ENCODE measurements at regions not wholly inside any gene's neighbourhood (a gene's known extent, or its start where the extent isn't known, plus 50 kb on each side); places are given as distances from the start of the nearest gene placed in this dataset.

DNA sequence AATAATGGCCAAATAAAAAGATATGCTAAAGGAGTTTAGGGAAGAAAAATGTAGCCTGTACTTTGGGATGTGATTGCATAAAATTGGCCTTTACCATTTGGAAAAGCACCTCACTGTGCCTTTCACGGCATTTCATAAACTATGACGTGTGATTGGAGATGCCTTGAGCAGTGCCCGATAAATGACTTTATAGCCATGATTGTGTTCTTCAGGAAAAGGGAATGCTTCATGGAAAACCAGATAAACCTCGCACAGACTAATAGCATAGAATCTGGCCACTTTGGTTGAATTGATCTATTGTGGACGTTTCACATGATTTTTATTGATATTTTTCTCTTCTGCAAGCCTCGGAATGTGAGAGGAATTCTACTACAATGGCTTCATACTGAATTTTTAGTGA, 502.0 kb upstream of the MKI67 start:
- no peak for DNase-seq

DNA sequence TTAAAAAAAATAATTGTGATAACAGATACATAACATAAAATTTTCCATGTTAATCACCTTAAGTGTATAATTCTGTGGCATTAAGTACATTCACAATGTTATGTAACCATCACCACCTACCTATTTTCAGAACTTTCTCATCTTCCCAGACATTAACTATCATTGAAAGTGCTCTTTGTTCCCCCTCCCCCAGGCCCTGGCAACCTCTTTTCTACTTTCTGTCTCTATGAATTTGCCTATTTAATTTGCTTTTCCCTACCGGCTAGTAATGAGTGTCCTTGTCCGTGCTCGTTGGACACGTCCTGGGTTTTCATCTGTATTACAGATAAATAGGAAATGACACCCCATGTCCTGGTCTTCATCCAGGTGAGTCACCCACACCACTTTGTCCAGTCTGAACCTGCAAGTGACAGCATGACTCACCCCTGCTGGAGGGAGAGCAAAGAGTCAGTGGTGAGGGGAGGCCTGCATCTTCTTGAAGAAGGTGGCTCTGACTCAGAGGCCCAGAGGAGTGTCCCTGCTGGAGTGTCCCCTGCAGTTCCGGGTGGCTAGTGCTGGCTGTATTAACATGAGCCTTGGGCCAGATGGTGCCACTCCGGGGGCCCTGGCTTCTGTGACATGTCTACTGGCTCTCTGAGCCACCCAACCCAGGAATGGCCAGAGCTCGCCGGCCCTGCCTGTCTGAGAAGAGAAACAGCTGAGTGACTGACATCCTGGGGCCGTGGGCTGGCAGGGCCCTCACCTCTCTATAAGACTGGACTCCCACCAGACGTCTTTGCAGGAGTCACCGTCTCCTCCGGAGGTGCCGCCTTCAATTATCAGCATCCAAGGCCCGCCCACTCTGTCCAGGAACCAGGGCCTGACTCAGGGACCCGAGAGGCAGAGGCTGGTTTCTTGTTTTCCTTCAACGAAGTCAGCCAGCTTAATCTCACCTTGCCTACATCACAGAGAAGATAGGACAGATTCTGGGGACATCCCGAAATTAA, 503.2 kb upstream of the MKI67 start:
- DNase-seq: no peak

DNA sequence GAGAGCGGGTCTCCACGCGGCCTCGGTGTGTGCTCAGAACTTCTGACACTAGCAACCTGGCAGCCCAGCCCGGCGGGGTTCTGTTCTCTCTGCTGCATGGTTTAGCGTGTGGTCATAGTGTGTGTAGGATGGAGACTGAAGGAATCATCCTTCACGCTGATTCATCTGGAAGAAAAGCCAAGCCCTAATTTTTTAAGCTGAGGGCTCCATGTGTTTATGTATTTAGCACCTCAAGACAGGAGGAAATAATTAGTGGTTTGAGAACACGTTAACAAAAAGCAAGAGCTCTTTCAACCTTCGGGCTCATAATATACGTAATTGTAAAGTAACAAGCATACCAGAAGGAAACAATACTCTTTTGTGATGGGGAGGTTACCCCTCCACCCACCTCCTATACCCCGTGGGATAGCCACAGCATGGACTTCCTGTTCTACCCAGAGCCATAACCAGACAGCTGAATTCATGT, 504.6 kb upstream of the MKI67 start:
- no peak for DNase-seq

DNA sequence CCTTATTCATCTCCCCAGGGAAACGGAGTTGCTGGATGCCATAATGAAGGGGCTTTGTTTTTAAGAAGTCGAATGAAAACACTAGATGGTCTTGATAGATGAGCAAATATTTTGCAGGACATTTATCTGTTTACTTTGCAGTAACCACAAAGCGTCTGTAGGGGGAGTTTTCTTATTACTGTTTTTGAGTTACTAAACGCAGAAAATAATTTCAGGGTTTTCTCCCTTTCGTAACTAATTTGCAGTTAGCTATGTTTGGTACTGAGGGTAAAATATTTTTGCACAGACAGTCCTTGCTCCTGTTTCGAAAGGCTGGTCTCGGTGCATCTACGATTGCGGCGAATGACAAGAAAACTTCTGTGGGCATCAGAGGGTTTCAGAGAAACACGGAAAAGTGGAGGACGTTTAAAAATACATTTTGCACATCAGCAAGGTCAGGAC, 505.6 kb upstream of the MKI67 start:
- DNase-seq: peak; percentile 2

DNA sequence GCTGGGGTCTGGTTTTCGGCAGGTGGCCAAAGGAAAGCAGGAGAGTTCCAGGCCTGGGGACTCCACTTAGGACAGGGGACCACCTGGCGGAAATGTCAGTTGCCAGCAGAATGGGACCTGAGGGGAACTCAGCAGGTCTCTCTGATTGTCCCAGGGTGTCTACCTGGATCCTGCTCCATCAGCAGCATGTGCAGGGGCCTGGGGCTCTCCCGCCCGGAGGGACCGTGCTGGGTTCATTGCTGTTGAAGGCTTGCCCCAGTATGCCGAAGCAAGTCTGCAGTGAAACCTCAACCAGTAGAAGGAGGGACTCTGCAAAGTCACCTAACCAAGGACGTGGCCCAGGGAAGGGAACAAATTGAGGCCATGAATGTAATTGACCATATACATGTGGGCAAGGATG, 506.5 kb upstream of the MKI67 start:
- DNase-seq: no peak

DNA sequence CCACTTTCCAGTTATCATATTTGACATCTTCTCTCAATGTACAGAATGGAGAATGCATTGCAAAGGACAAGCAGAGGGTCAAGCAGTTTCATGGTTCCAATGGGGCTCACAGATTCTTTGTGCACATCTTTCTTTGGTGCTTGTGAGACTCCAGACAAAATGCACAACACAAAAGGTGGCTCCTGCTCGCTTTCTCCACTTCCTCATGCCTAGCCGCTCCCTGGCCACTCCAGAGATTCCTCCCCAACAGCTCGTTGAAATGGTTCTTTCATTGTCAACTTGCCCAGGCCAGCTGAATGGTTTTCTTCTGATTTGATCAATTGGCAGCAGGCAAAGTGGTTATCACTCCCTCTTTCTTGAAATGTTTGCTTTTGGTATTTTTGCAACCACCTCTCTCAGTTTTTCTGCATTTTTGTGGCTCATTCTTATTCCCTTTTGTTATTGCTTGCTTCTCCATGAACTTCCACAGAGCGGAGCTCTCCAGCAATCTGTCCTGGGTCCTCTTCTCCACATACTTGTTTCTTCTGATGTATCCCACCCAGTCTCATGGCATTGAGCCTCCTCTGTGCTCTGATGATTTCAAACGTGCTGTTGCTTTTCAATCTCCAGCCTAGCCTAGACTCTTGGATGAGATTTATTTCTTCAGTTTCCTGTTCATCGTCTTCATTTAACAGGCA, 507.8 kb upstream of the MKI67 start:
- no peak for DNase-seq

DNA sequence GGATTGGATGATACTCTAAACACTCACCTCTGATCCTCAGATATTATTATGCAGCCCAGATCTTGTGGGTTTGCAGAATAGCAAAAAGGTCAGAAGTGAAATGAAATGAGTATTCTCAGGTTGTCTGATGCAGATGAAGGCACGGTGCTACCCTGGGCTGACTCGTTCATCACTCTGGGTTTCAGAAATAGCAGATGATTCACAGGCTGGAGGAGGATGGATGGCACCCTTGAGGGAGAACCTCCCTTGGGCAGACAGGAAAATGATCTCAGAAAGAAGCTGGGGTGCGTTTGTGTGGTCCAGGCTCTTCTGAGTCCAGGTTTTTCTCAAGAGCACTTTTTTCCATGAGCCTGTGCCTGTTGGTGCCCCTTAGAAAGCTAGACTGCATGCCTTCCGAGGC, 515.8 kb upstream of the MKI67 start:
- no peak for DNase-seq

DNA sequence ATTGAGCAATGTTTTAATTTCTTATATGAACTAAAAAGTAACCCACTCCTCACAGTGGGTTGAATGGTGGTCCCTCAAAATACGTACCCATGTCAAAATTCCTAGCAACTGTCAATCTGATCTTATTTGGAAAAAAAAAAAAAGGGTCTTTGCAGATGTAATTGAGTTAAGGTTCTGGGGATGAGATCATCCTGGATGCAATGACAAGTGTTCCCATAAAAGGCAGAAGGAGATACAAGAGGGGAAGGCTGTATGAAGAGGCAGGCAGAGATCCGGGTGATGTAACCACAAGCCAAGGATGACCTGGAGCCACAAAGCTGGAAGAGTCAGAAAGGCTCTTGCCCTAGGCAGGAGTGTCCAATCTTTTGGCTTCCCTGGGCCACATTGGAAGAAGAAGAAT, 516.3 kb upstream of the MKI67 start:
- no peak for DNase-seq

DNA sequence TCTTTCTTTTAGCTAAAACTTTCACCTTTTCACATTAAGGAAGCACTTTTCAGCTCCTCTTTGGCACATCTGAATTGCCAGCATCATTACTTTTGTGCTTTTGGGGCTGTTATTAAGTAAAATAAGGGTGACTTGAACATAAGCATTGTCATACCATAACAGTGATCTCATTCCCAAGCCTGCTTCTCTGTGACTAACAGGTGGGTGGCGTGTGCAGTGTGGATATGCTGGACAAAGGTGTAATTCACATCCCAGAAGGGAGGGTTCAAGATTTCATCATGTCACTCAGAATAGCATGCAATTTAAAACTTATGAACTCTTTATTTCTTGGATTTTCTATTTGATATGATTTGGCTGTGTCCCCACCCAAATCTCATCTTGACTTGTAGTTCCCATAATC, 517.4 kb upstream of the MKI67 start:
- no peak for DNase-seq

DNA sequence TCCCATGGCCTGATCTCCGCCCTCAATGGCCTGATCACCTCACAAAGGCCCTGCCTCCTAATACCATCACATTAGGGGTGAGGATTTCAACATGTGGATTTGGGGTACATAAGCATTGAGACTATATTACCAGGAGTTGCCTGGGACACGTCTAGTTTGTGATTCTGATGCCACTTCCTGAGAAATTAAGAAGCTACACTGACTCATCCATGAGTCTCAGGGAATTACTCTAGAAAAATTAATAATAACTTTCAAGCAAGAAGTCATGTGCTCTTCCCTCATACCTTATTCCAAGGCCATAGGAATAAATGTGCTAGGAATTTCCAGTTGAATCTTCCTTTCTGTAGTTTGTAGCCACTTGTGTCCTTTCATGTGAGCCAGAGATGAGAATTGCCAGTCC, 519.3 kb upstream of the MKI67 start:
- DNase-seq: no peak

DNA sequence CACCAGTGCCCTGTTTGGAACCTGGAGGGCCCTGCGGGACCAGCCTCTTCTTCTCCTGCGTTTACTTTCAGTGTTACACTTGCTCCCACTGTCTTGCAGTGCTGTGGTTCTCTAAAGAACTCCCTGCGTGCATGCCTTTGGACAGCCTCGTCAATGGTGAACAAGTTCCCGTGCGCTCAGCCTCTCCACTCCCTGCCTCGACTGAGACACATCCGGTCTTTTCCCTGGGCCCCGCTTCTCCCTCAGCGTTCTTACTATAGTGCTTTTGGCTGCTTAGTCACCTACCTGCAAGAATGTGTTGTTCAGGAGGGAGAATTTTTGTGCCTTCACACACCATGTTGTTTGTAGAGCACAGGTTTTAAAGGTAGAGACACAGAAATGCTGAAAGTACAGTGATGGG, 520.7 kb upstream of the MKI67 start:
- no peak for DNase-seq

DNA sequence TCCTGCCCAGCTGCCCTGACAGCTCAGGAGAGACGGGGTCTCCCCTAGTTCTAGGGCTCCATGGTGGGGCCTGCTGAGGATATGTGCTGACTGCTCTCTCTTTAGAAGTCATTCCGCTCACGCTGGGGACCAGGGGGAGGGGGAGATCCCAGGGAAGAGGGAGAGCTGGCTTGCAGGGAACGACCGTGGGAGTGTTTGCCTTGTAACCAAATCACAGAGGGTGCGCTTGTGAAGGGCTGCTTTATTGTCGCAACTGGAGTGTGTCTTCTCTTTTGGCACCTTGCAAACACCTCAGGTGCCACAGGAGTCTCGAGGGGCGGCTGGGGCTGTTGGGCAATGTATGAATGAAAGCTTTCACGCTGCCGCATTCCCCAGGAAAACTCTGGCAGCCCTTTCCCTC, 531.3 kb upstream of the MKI67 start:
- no peak for DNase-seq

DNA sequence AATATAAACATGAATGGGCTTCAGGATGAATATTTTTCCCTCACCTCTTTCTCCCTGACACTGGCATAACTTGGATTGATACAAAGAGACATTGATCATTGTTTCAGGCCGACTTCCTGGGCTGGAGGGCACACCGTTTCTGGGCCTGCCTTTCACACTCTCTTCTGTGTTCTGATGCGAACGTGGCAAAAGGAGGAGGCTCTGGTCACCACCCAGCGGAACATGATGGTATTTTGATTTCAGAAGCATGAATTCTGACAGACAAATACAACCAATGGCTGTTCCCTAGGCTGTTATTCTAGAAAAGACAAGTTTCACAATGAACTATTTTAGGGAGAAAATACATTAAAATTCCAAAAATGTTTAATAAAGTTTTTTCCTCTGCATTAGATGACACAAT, 534.5 kb upstream of the MKI67 start:
- DNase-seq: no peak

DNA sequence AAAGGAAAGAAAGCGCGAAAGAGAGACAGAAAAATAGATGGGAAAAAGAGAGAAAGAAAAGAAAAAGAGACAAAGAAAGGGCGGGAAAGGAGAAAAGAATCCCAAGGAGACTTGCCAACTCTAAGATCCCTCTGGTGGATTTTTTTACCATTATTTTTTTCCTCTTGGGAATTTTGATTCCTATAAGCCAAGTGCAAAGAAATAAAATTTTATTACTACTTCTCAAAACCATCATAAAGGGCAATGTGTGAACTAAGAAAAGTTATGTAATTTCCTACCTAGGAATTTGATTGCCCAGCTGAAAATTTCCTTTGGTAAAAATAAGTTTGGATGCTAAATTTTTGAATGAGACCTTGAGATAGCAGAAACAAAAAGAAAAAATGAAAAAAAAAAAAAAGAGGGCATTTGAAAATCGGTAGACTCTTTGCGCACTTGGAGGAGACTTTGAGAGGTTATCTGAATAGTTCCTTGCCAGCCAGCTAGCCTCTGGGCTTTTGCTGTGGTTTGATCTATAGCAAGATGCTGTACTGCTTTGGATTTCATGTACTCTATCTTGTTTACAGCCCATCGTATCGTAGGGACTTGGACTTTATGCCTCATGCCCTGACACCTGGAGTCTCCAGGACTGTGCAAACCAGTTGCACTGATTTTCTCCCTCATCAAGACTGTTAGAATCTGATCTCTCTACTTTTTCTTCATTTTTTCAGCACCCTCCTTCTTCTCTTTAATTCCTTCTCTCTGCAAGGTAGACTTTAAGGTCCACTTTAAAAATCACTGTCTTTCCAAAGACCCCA, 535.4 kb upstream of the MKI67 start:
- DNase-seq: no peak

DNA sequence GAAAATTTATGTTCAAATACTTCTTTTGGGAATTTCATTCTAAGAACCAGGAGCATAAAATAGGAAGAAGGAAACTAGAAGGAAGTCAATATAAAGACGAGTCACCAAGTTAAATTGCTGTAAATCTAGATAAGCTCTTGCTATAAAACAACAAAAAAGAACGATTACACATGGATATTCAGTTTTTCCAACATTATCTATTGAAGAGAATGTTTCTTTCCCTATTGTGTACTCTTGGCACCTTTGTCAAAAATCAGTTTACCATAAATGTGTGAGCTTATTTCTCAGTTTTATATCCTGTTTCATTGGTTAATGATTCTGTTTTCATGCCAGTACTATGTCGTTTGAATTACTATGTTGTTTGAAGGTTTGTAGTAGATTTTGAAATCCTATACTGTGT, 536.3 kb upstream of the MKI67 start:
- DNase-seq: no peak

DNA sequence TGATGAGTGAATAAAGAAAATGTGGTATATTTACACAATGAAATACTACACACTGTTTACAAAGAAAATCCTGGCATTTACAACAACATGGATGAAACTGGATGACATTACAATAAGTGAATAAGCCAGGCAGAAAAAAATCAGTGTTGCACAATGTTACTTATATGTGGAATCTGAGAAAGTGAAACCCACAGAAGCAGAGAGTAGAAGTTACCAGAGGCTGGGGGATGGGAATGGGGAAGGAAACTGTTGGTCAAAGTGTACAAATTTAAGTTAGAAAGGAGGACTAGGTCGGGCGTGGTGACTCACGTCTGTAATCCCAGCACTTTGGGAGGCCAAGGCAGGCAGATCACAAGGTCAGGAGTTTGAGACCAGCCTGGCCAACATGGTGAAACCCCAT, 538.5 kb upstream of the MKI67 start:
- no peak for DNase-seq

DNA sequence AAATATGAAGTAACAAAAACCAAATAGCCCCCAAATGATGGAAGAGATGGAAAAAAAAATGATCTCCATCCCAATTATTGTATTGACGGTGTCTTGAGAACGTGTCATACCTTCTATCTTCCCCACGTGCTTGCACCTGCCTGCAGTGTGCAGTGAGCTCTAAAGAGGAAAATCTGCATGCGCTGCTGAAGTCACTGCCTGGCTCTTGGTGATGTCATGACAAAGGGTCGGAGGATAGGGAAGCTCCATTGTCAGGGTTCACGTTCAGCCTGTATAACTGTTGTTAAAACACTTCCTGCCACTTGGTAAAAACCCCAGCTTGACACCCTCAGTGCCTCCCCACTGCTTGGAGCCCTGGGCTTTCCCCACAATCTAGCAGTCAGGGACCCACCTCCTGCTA, 549.2 kb upstream of the MKI67 start:
- no peak for DNase-seq

DNA sequence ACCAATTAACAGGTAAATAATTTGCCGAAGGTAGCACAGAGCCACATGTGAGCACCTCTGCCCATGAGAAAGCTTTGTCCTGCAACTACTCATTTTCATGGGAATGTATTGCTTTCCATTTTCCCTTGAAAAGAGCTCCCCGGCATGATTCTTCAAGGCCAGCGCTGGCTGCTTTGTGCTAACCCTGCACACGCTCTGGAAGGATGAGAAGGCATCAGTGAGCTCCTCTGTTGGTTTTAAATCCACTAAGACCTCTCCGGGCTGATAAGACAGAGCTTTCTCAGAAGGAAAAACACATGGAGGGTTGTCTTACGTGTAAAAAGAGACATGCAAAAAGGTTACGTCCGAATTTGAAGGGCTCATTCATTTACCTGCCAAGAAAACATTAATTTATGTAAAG, 553.9 kb upstream of the MKI67 start:
- DNase-seq: no peak

DNA sequence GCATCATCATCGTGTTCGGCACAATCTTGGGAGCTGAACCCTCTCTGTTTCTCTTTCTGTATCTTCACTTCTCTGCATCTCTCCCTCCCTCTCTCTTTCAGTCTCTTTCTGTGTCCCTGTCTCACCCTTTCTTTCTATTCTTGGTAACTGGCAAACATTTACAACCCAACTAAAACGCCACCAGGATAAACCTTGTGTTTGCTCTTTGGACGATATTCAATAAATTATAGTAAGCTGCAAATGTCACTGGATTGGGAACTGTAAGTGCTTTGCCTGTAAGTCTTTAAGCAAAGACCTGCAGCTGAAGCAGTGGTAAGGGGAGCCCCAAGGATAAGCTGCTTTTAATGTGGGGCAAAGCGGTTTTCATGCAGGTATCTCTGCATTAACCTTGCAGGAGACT, 558.0 kb upstream of the MKI67 start:
- no peak for DNase-seq

DNA sequence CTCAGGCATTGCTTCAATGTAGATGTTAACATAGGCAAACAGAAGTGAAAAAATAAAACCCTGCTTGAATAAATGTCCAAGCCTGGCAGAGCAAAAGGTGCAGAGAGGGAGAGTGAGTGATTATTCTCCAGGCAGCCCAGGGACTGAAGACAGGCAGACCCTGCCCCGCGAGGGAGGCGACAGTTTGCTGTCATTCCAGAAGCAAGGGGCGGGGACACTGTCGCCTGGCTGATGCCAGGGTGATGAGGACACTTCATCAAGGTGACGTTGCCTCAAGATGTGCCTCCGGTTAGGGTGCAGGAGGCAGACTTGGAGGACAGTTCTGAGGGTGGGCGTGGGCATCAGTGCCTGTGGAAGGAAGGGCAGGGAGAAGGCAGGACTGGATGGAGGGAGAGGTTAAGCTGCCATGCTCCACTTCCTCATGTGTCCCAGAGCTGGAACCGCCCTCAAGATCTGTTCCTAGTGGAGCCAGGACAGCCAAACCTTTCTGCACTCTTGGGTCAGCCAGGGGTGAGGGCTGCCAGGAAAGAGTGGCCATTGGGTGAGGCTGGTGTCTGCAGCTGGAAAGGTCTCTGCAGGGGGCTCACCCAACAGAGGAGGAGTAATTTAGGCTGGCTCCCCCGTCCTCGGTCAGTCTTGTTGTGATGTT, 560.5 kb upstream of the MKI67 start:
- no peak for DNase-seq

DNA sequence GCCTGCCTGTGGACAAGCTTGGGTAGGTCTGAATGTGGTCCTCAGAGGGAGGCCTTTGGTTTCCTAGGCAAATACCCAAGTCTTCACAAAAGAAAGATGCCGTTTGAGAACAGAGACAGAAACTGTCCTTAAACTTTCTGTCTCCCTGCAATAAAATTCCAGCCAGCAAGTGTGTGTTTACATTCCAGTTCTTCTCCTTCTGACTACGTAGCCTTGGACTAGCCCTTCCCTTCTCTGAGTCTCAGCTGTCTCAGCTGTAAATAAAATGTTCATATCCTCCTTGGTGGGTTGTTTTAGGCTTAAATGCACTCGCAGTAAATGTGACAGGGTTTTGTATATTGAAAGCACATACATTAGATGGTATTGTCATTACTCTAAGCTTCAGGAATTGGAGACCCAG, 561.2 kb upstream of the MKI67 start:
- DNase-seq: no peak

DNA sequence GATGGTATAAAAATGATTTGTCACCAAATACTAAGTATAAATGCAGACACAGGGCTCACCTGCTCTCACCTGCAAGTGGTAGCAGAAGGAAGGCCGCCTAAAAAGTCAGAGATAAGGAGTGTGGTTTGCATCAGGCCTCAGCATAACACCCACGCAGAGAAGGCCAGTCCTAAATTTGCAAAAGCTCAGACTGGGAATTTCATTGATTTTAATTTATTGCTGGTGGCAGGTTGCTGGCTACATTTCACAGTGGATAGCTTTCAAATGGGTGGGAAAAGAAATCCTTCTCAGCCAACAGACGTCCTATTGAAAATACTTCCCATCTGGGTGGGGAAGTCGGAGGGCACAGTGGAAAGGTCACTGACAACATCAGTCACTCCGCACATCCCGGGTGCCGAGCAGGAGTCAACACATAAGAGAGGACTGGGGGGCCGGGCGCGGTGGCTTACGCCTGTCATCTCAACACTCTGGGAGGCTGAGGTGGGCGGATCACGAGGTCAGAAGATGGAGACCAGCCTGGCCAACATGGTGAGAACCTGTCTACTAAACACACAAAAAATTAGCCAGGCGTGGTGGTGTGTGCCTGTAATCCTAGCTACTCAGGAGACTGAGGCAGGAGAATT, 561.8 kb upstream of the MKI67 start:
- no peak for DNase-seq

Data from CD4-positive, alpha-beta T cell treated with Interleukin-17A for 1 hour (primary cell).